HEK293T (cell line): ENCODE measurements at regions not wholly inside any gene's neighbourhood (a gene's known extent, or its start where the extent isn't known, plus 50 kb on each side); places are given as distances from the start of the nearest gene placed in this dataset.

ENCODE experiments used
- ARNT ChIP-seq: fragments of 450-650 bp; IDR thresholded peaks from 2 replicates; pipeline ENCODE4 v1.6.1; 2017; ENCODE audit warnings: mild to moderate bottlenecking
- FOXM1 ChIP-seq: fragments of 450-650 bp; IDR thresholded peaks from 2 replicates; pipeline ENCODE4 v1.6.1; 2017; ENCODE audit warnings: mild to moderate bottlenecking, borderline replicate concordance
- SP1 ChIP-seq: fragments of 450-650 bp; IDR thresholded peaks from 2 replicates; pipeline ENCODE4 v1.6.1; 2017
- SUZ12 ChIP-seq: fragments of 450-650 bp; IDR thresholded peaks from 2 replicates; pipeline ENCODE4 v1.6.1; 2016; ENCODE audit warnings: mild to moderate bottlenecking

DNA sequence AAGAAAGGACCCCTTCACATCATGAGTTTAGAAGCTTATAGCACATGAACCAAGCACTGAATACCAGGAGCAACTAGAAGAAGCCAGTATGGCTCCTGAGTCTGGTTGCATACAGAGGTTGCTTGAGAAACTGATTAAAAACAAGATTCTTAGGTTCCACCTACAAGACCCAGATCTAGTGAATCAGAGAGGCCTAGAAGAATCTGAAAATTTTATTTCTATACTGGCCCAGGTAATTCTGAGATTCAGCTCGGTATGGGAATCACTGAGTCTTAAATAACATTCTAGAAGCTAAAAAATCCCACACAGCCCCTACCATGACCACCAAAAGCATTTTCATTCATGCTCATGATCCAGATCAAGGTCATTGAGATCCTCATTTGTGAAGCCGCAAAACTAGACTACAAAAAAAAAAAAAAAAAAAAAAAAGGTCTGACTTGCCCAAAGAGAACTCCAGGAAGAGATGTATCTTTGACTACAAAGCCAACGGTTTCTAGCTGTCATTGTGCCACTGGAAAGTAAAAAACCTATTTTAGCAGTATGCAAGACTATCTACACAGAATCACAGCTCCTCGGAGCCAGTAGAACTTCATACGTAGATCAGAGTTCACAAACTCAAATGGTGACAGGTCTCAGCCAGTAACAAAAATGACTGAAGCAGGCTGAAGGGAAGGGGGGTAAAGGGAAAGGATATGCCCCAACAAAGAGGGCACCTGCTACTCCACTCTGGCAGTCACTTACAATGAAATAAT is 168.4 kb upstream of the EGLN3 start:
- TF ChIP-seq SP1: no peak
- no peak for TF ChIP-seq FOXM1
- no peak for TF ChIP-seq ARNT
- no peak for TF ChIP-seq SUZ12
